ENCODE measurements at regions not wholly inside any gene's neighbourhood (a gene's known extent, or its start where the extent isn't known, plus 50 kb on each side); places are given as distances from the start of the nearest gene placed in this dataset.
"Not testable (repeated sequence)": the region's sequence is repeated elsewhere in the genome, so short reads cannot be mapped to it uniquely, and the experiment has no call there.

DNA sequence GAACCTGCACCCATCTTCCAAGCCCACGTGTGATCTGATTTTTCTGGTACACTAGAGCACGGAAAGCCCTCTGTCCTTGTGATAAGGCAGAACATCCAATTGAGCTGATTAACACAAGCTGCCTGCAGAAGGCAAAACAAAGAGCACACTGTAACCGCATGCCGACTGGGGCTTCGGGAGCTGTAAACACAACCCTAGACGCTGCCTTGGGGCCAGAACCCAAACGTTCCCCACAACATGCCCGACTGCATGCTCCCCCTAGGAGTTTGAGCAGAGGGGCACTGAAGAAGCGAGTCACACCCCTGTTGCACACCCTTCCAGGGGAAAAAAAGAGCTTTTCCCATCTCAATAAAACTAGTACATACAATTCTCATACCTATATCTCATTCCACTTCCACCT, 470.7 kb downstream of the HTR1B start:
- intact Hi-C loops (cut with micrococcal nuclease): no loop called here

DNA sequence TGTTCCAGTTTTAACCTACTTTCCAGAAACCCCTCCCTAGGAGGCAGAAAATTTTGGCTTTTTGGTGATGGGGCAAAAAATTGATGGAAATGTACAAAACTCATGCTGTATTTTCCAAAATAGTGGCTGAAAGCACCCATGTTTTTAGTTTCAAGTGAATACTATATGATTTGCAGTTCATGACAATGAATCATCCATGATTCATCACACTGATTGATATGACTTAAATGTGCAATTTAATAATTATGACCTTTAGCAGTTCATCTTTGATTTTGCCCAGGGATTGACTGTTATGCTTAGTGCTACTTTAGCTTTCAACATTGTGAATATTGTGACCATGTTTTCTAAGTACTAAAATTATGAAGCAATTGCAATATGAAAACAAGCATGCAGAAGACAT, 478.7 kb downstream of the HTR1B start:
- intact Hi-C loops (cut with micrococcal nuclease): no loop called here

DNA sequence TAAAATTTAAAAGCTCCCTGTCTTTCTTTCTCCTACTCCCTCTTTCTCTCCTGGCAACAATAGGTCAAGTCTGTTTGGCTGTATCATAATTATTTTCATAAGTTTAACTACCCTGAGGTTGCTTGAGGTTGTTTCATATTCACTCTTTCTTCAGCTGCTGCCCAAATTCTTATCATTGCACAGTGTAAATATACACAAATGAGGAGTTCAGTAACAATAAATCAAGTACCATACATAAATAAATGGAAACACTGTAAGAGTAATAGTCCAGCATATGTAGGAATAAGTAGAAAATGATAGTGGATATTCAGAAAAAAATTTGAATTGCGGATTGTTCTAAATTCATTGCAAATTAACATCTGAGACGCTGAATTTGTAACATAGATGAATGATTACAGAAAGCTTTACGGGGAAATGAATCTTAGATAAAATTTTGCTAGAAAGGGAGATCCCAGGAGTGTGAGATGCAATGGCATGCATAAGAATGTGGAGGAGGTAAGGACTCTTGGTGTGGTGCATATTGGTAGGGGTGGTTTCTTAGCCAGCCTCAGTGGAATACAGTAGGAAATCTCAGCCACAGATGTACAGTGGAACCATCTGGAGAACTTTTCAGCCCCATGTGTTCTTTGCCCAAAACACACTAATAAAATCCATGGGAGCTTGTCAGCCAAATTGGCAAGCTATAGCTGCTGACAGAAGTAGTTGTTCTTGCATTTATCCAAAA, 480.7 kb downstream of the HTR1B start:
- intact Hi-C loops (cut with micrococcal nuclease): no loop called here

DNA sequence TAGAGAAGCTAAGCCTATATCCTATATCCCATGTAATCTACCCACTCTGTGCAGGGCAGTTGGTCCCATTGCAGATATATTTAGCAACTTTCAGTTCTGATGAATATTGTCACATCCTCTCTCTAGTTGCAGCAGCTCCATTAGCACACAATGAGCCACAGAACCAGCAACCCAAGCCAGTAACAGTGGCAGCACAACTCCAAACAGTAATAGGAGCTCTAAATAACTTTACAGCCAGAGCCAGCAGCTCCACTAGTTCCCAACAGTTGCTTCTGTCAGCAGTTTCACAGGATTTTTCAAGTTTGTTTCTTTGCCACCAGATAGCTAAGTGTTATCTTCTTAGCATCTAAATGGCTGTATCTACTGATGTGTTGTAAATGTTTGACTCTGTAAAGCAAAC, 490.8 kb downstream of the HTR1B start:
- intact Hi-C loops (cut with micrococcal nuclease): no loop called here

DNA sequence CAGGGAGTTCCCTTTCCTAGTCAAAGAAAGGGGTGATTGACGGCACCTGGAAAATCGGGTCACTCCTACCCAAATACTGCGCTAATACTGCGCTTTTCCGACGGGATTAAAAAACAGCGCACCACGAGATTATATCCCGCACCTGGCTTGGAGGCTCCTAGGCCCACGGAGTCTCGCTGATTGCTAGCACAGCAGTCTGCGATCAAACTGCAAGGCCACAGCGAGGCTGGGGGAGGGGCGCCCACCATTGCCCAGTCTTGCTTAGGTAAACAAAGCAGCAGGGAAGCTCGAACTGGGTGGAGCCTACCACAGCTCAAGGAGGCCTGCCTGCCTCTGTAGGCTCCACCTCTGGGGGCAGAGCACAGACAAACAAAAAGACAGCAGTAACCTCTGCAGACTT, 504.1 kb downstream of the HTR1B start:
- intact Hi-C loops (cut with micrococcal nuclease): not testable (repeated sequence)

DNA sequence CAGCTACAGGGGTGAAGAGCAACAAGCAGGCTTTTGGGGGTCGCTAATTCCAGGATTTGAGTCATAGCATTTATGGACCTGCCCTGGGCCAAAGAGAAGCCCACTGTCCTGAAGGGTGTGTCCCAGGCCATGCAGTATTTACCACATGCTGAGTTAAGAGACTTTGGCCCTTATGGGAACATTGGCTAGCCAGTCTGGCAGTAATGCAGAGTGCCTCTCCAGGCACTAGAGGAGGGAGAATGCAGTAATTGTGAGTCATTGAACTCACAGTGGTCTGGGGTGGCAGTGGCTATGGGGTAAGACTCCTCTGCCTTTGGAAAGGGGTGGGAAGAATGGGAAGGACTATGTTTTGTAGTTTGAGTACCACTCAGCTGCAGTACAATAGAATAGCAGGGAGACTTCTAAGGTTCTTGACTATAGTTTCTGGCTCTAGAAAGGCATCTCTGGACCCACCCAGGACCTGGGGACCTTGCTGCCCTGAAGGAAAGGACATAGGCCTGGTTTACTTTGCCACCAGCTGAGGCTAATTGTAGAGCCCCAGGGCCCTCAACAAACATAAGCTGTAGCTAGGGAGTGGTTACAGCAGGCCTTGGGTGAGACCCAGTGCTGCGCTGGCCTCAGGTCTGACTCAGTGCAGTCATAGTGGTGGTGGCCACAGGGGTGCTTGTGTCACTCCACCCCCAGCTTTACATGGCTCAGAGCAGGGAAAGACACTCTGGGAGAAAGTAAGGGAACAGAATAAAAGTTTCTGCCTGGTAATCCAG, 520.9 kb downstream of the HTR1B start:
- intact Hi-C loops (cut with micrococcal nuclease): no loop called here

DNA sequence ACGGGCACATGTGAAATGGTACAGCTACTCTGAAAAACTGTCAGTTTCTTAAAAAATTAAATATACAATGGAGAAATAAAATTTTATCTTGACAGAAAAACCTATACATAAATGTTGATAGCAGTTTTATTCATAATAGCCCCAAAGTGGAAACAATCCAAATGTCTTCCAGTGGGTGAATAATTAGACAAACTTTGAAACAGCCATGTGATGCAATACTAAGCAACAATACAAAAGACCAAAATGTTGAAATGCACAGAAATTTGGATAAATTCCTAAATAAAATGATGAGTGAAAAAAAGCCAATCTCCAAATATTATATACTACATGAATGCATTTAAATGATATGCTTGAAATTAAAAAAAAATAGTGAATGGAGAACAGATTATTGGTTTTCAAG, 523.1 kb downstream of the HTR1B start:
- intact Hi-C loops (cut with micrococcal nuclease): no loop called here

DNA sequence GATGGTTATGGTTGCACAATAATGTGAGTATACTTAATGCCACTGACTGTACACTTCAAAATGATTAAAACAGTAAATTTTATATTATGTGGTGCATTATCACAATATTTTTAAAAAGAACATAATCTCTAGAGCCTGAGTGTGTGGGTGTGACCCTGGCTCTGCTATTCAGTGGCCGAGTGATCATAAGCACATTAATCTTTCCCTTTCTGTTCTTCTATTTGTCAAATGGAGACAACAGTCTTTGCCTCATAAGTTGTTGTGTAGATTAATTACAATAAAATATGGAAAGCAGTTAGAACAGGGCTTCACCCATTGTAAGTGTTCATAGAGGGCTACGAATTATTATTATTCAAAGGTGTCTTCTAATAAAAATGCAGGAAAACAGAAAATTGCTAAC, 548.6 kb downstream of the HTR1B start:
- intact Hi-C loops (cut with micrococcal nuclease): no loop called here

DNA sequence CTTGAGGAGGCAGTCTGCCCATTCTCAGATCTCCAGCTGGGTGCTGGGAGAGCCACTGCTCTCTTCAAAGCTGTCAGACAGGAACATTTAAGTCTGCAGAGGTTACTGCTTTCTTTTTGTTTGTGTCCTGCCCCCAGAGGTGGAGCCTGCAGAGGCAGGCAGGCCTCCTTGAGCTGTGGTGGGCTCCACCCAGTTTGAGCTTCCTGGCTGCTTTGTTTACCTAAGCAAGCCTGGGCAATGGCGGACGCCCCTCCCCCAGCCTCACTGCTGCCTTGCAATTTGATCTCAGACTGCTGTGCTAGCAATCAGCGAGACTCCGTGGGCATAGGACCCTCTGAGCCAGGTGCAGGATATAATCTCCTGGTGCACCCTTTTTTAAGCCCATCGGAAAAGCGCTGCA, 557.8 kb downstream of the HTR1B start:
- intact Hi-C loops (cut with micrococcal nuclease): not testable (repeated sequence)

DNA sequence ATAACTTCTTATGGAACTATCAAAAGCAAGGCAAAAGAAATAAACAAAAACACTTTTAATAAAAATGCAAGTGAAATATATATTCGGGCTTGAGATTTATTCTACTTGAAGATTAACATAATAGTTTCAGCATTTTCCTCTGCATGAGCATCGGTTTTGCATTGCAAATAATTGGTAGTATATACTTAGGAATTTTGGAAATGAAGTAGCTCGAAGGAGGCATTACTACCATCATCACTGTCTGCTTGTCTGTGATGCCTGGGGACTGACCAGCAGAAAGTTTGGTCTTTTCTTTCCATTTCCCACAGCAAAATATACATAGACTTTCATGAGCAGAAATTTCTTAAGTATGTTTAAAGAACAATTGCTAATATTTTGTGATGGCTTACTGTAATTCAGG, 570.7 kb downstream of the HTR1B start:
- intact Hi-C loops (cut with micrococcal nuclease): no loop called here

DNA sequence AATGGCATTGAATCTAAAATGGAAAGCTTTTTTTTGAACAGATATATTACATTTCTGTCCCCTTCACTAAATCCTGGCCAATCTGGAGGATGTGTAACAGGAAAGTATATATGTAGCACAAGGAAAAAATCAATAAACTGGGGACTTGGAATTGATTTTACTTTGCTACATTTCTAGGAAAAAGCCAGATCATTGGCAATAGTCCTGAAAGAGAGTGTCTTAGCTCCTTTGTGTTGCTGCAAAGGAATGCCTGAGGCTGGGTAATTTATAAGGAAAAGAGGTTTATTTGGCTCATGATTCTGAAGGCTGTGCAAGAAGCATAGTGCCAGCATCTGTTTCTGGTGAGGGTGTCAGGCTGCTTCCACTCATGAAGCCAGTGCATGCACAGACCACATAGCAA, 574.9 kb downstream of the HTR1B start:
- intact Hi-C loops (cut with micrococcal nuclease): no loop called here

DNA sequence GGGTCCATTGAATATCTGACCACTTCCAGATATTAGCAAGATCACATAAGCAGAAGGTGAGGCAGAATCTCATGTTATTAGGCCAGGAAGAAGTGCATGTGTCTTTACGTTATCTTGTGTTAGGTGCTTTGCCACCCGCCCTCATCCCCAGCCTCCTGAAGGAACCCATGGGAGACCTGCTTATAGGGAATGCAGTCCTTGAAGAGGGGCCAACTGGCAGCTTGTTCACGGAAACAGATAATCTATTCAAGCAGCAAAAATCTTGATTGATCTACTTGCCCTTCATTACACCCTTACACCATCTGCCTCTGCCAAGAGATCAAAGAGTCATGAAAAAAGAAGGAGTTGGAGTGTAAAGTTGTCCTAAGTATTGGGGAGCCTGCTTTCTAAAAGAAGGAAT, 576.4 kb downstream of the HTR1B start:
- intact Hi-C loops (cut with micrococcal nuclease): no loop called here

DNA sequence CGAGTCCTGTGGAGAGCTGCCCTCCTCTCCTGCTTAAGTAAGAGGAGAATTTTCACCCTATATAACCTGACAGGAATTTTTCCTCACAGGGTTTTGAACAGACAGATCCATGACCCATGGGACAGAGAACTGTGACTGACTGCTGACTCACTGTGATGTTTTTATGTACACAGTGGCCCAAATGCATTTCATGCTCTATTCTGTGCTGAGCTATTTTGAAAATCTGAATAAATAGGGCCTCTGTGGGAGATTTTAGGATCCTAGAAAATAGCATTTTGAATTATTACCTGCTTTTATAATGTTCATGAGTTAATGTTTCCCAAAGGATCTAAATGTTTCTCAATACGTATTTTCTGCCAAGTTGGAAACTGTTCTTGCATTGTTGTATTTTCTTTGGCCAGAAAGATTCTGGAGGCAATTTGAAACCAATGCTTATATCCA, 577.4 kb downstream of the HTR1B start:
- intact Hi-C loops (cut with micrococcal nuclease): no loop called here

DNA sequence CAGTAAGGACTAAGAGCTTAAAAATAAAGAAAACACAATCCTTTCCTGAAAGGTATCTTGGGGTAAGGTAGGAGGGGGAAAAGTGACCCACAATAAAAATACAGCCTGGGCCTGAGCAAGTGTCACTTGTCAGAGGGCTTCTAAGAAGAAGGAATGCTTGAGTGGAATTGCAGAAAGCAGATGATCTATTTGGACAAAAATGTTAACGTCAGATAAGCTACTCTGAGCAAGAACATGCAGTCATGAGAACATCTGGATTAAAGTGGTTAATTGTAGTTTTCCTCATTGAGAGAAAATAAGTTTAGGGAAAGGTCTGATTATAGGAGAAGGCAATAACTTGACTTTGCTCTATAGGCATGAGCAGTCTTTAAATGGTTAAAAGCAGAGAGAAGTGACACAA, 581.9 kb downstream of the HTR1B start:
- intact Hi-C loops (cut with micrococcal nuclease): no loop called here

DNA sequence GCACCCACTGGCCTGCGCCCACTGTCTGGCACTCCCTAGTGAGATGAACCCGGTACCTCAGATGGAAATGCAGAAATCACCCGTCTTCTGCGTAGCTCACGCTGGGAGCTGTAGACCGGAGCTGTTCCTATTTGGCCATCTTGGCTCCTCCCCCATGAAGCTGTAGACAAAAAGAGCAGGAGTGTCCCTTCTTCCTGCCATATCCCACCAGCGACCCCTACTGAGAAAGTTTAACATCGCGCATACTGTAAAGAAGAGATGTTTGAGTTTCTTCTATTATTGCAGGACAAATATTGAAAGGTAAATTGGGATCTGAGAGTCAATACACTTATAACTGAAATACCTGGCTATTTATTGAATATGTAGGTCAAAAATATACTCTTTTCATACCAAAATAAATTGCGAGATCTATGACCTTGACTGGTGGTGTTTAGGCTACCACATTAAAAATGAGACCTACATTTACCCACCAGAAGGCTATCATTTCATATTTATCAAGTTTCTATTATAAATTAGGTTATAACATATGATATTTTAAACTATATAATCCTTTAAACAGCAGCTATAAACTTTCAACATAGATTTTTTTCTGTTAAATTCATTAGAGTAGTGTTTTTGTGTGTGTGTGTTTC, 586.3 kb downstream of the HTR1B start:
- intact Hi-C loops (cut with micrococcal nuclease): no loop called here

DNA sequence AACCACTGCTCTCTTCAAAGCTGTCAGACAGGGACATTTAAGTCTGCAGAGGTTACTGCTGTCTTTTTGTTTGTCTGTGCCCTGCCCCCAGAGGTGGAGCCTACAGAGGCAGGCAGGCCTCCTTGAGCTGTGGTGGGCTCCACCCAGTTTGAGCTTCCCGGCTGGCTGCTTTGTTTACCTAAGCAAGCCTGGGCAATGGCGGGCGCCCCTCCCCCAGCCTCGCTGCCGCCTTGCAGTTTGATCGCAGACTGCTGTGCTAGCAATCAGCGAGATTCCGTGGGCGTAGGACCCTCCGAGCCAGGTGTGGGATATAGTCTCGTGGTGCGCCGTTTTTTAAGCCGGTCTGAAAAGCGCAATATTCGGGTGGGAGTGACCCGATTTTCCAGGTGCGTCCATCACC, 586.9 kb downstream of the HTR1B start:
- intact Hi-C loops (cut with micrococcal nuclease): not testable (repeated sequence)

DNA sequence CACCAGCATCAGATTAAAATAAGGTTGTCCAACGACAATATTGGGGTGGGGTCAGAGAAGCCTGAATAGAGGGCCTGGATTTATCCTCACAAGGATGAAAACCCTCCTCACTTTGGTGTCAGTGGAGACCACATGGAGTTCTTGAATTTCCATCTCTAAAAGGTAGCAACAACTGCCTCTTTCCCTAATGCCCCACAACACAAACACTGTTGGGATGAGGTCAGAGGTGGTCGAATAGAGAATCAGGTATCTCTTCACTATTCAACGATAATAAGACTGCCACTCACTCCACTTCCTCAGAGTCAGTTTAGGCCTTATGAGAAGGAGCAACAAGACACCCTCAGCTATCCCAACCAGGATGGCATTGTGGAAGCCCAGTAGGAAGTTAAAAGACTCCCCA, 596.1 kb downstream of the HTR1B start:
- intact Hi-C loops (cut with micrococcal nuclease): no loop called here

DNA sequence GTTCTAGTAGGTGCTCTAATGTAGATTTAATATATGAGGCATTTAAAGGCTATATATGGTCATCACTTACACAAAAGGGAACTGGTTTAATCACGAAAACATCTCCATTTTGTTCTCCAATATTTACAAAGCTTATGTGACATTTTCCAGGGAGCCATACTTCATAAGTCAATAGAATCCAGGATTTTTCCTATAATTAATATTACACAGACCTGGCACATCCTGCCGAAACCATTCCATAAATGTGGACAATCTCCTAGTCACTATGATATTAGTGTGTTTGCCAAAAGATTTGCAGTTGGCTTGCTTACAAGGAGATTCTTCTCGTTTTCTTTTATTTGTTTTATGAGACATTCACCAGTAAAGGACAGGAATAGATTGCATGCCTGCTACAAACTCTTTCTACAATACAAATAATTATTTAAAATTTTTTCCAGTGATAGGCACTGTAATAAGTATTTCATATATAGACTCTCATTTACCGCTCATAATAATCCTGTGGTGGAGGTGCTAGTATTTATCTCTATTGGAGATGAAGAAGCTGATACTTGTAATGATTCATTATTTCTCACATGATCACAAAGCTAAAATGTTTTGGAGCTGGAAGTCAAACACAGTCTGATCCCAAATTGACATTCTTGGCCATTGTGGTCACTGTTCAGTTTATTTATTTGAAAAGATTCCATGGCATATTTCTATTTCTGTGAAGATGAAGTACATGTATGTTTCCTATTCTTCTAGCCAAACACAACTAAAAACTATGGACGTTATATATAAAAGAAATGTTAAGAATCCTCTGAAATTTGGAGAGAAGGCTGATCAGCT, 597.0 kb downstream of the HTR1B start:
- intact Hi-C loops (cut with micrococcal nuclease): no loop called here

DNA sequence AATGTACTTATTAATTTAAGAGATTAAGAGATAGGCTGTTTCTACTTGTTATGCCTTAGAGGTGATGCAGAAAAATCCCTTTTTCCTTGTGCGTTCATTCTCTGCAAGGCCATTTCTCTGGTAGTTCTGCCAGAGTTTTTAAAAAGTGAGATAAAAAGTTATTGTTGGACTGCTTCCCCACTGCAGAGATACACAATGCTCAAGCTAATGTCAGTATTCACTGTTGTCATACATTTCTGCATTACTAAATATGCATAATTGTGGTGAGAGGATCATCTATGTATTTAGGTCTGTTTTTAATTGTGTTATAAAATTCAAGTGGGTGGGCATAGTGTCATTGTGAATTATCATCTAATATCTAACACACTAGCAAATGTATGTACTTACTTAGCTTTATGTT, 600.4 kb downstream of the HTR1B start:
- intact Hi-C loops (cut with micrococcal nuclease): loop anchor here (5.0 kb wide), 1 partner anchor 926 kb away; no protein-coding TSS in a partner anchor

DNA sequence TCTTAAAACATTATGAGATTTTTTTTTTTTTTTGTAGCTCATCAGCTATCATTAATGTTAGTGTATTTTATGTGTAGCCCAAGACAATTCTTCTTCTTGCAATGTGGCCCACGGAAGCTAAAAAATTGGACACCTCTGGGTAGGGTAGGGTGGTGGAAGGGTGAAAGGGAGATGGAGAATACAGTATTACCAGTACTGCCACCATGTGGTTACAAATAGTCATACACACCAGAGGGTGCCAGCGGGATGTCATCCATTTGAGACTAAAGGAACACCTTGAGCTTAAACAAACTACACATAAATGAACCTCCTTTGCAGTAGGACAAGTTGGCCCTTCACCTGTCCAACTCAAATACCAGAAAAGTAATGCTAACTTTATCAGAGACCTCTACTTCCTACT, 601.9 kb downstream of the HTR1B start:
- intact Hi-C loops (cut with micrococcal nuclease): loop anchor here (5.0 kb wide), 1 partner anchor 924 kb away; no protein-coding TSS in a partner anchor

DNA sequence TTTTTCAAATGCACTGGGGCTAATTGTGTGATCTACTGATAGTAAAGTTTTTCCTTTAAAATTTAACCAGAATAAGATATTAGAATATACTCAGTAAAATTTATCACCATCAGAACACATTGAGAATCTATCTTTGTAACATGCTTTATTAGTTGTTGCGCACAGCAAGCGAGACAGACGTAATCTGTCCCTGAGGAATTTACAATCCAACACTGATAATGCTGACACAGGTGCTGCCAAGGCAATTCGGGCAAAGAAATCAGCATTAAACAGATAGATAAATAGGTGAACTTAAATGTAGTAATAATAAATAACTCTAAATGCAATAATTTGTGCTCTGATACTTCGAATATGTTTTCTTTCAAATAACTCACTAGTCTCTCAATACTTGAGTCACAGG, 607.2 kb downstream of the HTR1B start:
- intact Hi-C loops (cut with micrococcal nuclease): no loop called here

DNA sequence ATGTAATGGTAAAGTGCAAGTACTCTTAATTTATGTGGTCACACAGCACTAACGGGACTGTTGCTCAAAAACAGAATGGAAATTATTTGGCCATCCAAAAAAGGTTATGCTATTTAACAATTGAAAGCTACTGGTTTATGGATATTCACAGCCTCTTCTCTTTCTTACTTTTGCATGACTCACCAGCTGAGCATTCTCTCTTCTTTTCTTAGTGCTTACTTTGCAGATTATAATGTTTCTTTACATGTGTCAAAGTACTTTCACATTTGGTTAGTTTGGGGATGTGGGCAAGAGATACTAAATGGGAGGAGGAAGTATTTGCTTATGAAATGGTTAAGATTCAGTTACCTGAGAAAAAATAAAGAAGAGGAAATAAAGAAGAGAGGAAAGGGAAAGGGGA, 610.5 kb downstream of the HTR1B start:
- intact Hi-C loops (cut with micrococcal nuclease): no loop called here

All from T-helper 2 cell treated with Interferon-gamma antibody and Interleukin-4, amounts not matched to agents 100 ng/mL and 5 ng/mL, for 36 hours (primary cell).